Posterior cingulate gyrus (tissue), 11 donors: ENCODE measurements at regions not wholly inside any gene's neighbourhood (a gene's known extent, or its start where the extent isn't known, plus 50 kb on each side); places are given as distances from the start of the nearest gene placed in this dataset.
"Not testable (repeated sequence)": the region's sequence is repeated elsewhere in the genome, so short reads cannot be mapped to it uniquely, and the experiment has no call there.

ENCODE experiments used
- DNase-seq, 10 donors: peaks; one replicate each; pipeline versions ENCODE4 v3.0.0 to v3.0.0-alpha.2; 2020 to 2021; ENCODE audit warnings: mixed read lengths in 3 of 10
- intact Hi-C: fragments of 100-400 bp; cut with DNase I; formaldehyde crosslinking; loops from one replicate; pipeline ENCODE4 v1.15.1; 2023

GRCh38 chr7:157467496-157468212 is 130.8 kb downstream of the DNAJB6 start:
- peak in 3 of 10 donors; percentile 69 to 86 (median 75) for DNase-seq

GRCh38 chr7:157468221-157469111 is 131.7 kb downstream of the DNAJB6 start:
- intact Hi-C loops: no loop called here
- peak in 2 of 10 donors; percentile 68 to 76 for DNase-seq

More at GRCh38 chr7:157467496-157468212, 130.8 kb downstream of the DNAJB6 start:
- intact Hi-C loops: no loop called here

- intact Hi-C loops: no loop called here
- no peak for DNase-seq
These were observed 132.6 kb downstream of the DNAJB6 start for GRCh38 chr7:157469181-157470016.

- DNase-seq: no peak
- intact Hi-C loops: no loop called here
These were observed 133.2 kb downstream of the DNAJB6 start for GRCh38 chr7:157470017-157470322.

GRCh38 chr7:157470701-157471131 is 133.9 kb downstream of the DNAJB6 start:
- intact Hi-C loops: no loop called here
- DNase-seq: peak in 3 of 10 donors; percentile 49 to 88 (median 84)

- intact Hi-C loops: no loop called here
- peak in 5 of 10 donors; percentile 50 to 94 (median 81) for DNase-seq
These were observed 134.7 kb downstream of the DNAJB6 start for GRCh38 chr7:157471259-157472125.

GRCh38 chr7:157472311-157473050 is 135.7 kb downstream of the DNAJB6 start:
- intact Hi-C loops: no loop called here
- DNase-seq: peak in 1 of 10 donors; percentile 55

- intact Hi-C loops: no loop called here
- DNase-seq: no peak
These were observed 136.3 kb downstream of the DNAJB6 start for GRCh38 chr7:157473051-157473569.

- DNase-seq: peak in 2 of 10 donors; percentile 27 to 77
These were observed 137.9 kb downstream of the DNAJB6 start for GRCh38 chr7:157474685-157475084.

GRCh38 chr7:157475095-157475494 is 138.3 kb downstream of the DNAJB6 start:
- peak in 1 of 10 donors; percentile 18 for DNase-seq
- intact Hi-C loops: no loop called here

More at GRCh38 chr7:157474685-157475084, 137.9 kb downstream of the DNAJB6 start:
- intact Hi-C loops: no loop called here

- peak in 2 of 10 donors; percentile 23 to 62 for DNase-seq
- intact Hi-C loops: no loop called here
These were observed 138.8 kb downstream of the DNAJB6 start for GRCh38 chr7:157475601-157476000.

- intact Hi-C loops: no loop called here
- peak in 1 of 10 donors; percentile 62 for DNase-seq
These were observed 139.4 kb downstream of the DNAJB6 start for GRCh38 chr7:157476201-157476600.

- intact Hi-C loops: no loop called here
- peak in 2 of 10 donors; percentile 9 to 63 for DNase-seq
These were observed 140.1 kb downstream of the DNAJB6 start for GRCh38 chr7:157476654-157477549.

GRCh38 chr7:157477550-157478212 is 140.9 kb downstream of the DNAJB6 start:
- peak in 2 of 10 donors; percentile 58 to 72 for DNase-seq
- intact Hi-C loops: no loop called here

GRCh38 chr7:157478611-157479010 is 141.8 kb downstream of the DNAJB6 start:
- DNase-seq, intact Hi-C loops: not testable (repeated sequence)

- peak in 2 of 10 donors; percentile 43 to 81 for DNase-seq
- intact Hi-C loops: no loop called here
These were observed 142.5 kb downstream of the DNAJB6 start for GRCh38 chr7:157479326-157479725.
